Panc1 (cell line): ENCODE measurements at regions not wholly inside any gene's neighbourhood (a gene's known extent, or its start where the extent isn't known, plus 50 kb on each side); places are given as distances from the start of the nearest gene placed in this dataset.

ENCODE experiments used
- CTCF ChIP-seq: fragments of 450-650 bp; IDR thresholded peaks from 2 replicates; pipeline ENCODE4 v1.5.1; 2017; ENCODE audit warnings: mild to moderate bottlenecking
- POLR2AphosphoS5 ChIP-seq: IDR thresholded peaks from 2 replicates; pipeline ENCODE4 v1.6.1; 2012; ENCODE audit warnings: mild to moderate bottlenecking, low read depth, low read length, moderate library complexity
- TCF7L2 ChIP-seq: IDR thresholded peaks from 2 replicates; pipeline ENCODE4 v1.6.1; 2011; ENCODE audit warnings: mild to moderate bottlenecking, low read depth, low read length, inconsistent platforms

- TF ChIP-seq POLR2AphosphoS5: no peak
- no peak for TF ChIP-seq CTCF
- TF ChIP-seq TCF7L2: no peak
Measured at GRCh38 chr21:25467896-25468295, 139.4 kb downstream of the MRPL39 start.
